HepG2 (cell line): ENCODE measurements at regions not wholly inside any gene's neighbourhood (a gene's known extent, or its start where the extent isn't known, plus 50 kb on each side); places are given as distances from the start of the nearest gene placed in this dataset.

Source experiments
- ARHGAP35 ChIP-seq: sonication (generic); formaldehyde crosslinking; IDR thresholded peaks from 2 replicates; pipeline ENCODE4 v1.9.0; 2022; ENCODE audit warnings: mild to moderate bottlenecking, inconsistent platforms, moderate library complexity, missing genetic modification reagents, borderline replicate concordance
- DNMT3B ChIP-seq: conservative IDR thresholded peaks from 2 replicates; pipeline ENCODE4 v1.6.1; 2016; ENCODE audit warnings: missing biosample characterization, control low read depth
- GABPB1 ChIP-seq: IDR thresholded peaks from 2 replicates; pipeline ENCODE4 v1.6.1; 2016; ENCODE audit warnings: mild to moderate bottlenecking, missing genetic modification reagents, moderate library complexity, missing compliant biosample characterization
- MBNL3 ChIP-seq: fragments of 250-450 bp; sonication (Bioruptor Pico); conservative IDR thresholded peaks from 2 replicates; pipeline ENCODE4 v1.8.0; 2022; ENCODE audit warnings: mild to moderate bottlenecking, inconsistent platforms
- RBM39 ChIP-seq: fragments of 200-400 bp; formaldehyde crosslinking; IDR thresholded peaks from one replicate; pipeline ENCODE4 v1.6.1; 2018; ENCODE audit warnings: antibody characterized with exemption, mild to moderate bottlenecking, low read depth, low read length; ENCODE audit not compliant: poor library complexity, severe bottlenecking
- USF2 ChIP-seq, 2 experiments: sonication (generic) in 1 of 2; formaldehyde crosslinking in 1 of 2; IDR thresholded peaks; 2 replicates each; pipeline versions ENCODE4 v1.5.1 to v1.6.1; 2011 to 2020; ENCODE audit warnings: borderline replicate concordance in 1 of 2, low read depth in 1 of 2, low read length in 1 of 2, mild to moderate bottlenecking in 1 of 2, missing genetic modification reagents in 1 of 2, moderate library complexity in 1 of 2
- ZNF367 ChIP-seq: sonication (generic); formaldehyde crosslinking; IDR thresholded peaks from 2 replicates; pipeline ENCODE4 v1.4.0; 2020; ENCODE audit warnings: missing genetic modification reagents, borderline replicate concordance
- ZNF670 ChIP-seq: sonication (generic); formaldehyde crosslinking; IDR thresholded peaks from 2 replicates; pipeline ENCODE4 v1.8.0; 2022; ENCODE audit warnings: mild to moderate bottlenecking, missing genetic modification reagents, borderline replicate concordance
- ZNF761 ChIP-seq: sonication (generic); formaldehyde crosslinking; conservative IDR thresholded peaks from 2 replicates; pipeline ENCODE4 v1.4.0; 2020; ENCODE audit warnings: mild to moderate bottlenecking, missing genetic modification reagents
- ZNF788 ChIP-seq: sonication (generic); formaldehyde crosslinking; IDR thresholded peaks from 2 replicates; pipeline ENCODE4 v1.5.0; 2020; ENCODE audit warnings: mild to moderate bottlenecking, missing genetic modification reagents, borderline replicate concordance
- TF ChIP-seq, protein P1 (sequence below): sonication (generic); formaldehyde crosslinking; conservative IDR thresholded peaks from 2 replicates; pipeline ENCODE4 v1.4.0; 2020; ENCODE audit warnings: missing genetic modification reagents
- TF ChIP-seq, protein P2 (sequence below): sonication (generic); formaldehyde crosslinking; IDR thresholded peaks from 2 replicates; pipeline ENCODE4 v1.8.0; 2022; ENCODE audit warnings: mild to moderate bottlenecking, missing genetic modification reagents, moderate library complexity

- TF ChIP-seq, protein P1, sequence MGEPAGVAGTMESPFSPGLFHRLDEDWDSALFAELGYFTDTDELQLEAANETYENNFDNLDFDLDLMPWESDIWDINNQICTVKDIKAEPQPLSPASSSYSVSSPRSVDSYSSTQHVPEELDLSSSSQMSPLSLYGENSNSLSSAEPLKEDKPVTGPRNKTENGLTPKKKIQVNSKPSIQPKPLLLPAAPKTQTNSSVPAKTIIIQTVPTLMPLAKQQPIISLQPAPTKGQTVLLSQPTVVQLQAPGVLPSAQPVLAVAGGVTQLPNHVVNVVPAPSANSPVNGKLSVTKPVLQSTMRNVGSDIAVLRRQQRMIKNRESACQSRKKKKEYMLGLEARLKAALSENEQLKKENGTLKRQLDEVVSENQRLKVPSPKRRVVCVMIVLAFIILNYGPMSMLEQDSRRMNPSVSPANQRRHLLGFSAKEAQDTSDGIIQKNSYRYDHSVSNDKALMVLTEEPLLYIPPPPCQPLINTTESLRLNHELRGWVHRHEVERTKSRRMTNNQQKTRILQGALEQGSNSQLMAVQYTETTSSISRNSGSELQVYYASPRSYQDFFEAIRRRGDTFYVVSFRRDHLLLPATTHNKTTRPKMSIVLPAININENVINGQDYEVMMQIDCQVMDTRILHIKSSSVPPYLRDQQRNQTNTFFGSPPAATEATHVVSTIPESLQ (CRISPR knock-in tag) = no peak
- TF ChIP-seq ARHGAP35 (CRISPR knock-in tag) (no peak), MBNL3 (CRISPR knock-in tag) (no peak), DNMT3B (CRISPR knock-in tag) (no peak), RBM39 (no peak), ZNF670 (CRISPR knock-in tag) (no peak), ZNF788 (CRISPR knock-in tag) (no peak), GABPB1 (CRISPR knock-in tag) (no peak), USF2 (IDR thresholded peaks at IDR 0.05; ENCODE audit: low read depth, low read length) (no peak), USF2 (CRISPR knock-in tag; IDR thresholded peaks at IDR 0.05; ENCODE audit: borderline replicate concordance) (no peak), ZNF367 (CRISPR knock-in tag) (no peak), ZNF761 (CRISPR knock-in tag) (no peak)
- TF ChIP-seq, protein P2, sequence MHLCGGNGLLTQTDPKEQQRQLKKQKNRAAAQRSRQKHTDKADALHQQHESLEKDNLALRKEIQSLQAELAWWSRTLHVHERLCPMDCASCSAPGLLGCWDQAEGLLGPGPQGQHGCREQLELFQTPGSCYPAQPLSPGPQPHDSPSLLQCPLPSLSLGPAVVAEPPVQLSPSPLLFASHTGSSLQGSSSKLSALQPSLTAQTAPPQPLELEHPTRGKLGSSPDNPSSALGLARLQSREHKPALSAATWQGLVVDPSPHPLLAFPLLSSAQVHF (CRISPR knock-in tag) = no peak
Measured at GRCh38 chr10:106182542-106182941, 982.0 kb downstream of the SORCS1 start (continued).
